AG10803 (cell line): ENCODE measurements at regions not wholly inside any gene's neighbourhood (a gene's known extent, or its start where the extent isn't known, plus 50 kb on each side); places are given as distances from the start of the nearest gene placed in this dataset.

Source experiments
- DNase-seq: peaks from one replicate; pipeline ENCODE4 v3.0.0; 2010; ENCODE audit warnings: low read depth
- H3K4me3 ChIP-seq: 2 replicates; pipeline ENCODE4 v1.5.1; 2011; ENCODE audit warnings: mild to moderate bottlenecking, low read length, control low read depth
- CTCF ChIP-seq: conservative IDR thresholded peaks from 2 replicates; pipeline ENCODE4 v1.5.1; 2011; ENCODE audit warnings: mild to moderate bottlenecking, low read length, control low read depth, inconsistent platforms

GRCh38 chrX:46072791-46073190 lies 472.4 kb downstream of the ZNF674 start:
- TF ChIP-seq CTCF, result no peak
- H3K4me3 ChIP-seq, result no peak overlapping the region
- no peak for DNase-seq

- no peak for TF ChIP-seq CTCF
- DNase-seq, result no peak
- H3K4me3 ChIP-seq, result no peak overlapping the region
Measured at GRCh38 chrX:46072372-46072771, 472.8 kb downstream of the ZNF674 start.

GRCh38 chrX:46070421-46070820 lies 474.8 kb downstream of the ZNF674 start:
- H3K4me3 ChIP-seq, result no peak overlapping the region
- DNase-seq, result no peak
- TF ChIP-seq CTCF, result no peak

GRCh38 chrX:46059316-46059715 lies 485.9 kb downstream of the ZNF674 start:
- no peak for DNase-seq
- H3K4me3 ChIP-seq, result no peak overlapping the region
- TF ChIP-seq CTCF, result no peak

- TF ChIP-seq CTCF, result no peak
- no peak overlapping the region for H3K4me3 ChIP-seq
Measured at GRCh38 chrX:46044486-46044885, 500.7 kb downstream of the ZNF674 start.

GRCh38 chrX:46040001-46040400 lies 505.2 kb downstream of the ZNF674 start:
- TF ChIP-seq CTCF, result no peak
- H3K4me3 ChIP-seq, result no peak overlapping the region
- no peak for DNase-seq

More at GRCh38 chrX:46044486-46044885, 500.7 kb downstream of the ZNF674 start:
- no peak for DNase-seq

GRCh38 chrX:46039526-46039925 lies 505.7 kb downstream of the ZNF674 start:
- no peak for TF ChIP-seq CTCF
- no peak overlapping the region for H3K4me3 ChIP-seq
- DNase-seq, result no peak
